ENCODE measurements at regions not wholly inside any gene's neighbourhood (a gene's known extent, or its start where the extent isn't known, plus 50 kb on each side); places are given as distances from the start of the nearest gene placed in this dataset.

DNA sequence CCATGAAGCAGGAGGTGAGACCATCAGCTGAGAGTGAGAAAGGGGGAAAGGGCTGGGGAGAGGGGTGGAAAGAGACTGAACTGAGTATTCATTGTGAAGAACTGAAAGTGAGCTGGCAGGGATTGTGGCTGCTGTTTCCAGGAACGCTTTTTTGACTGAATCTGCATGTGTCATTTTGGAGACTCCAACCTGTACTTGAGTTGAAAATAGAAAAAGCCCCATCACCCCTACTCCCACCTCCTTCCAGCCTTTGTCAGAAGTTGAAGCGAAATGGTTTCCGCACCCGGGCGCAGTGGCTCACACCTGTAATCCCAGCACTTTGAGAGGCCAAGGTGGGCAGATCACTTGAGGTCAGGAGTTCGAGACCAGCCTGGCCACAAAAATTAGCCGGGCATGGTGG lies 128.0 kb upstream of the GPR12 start:
- Histone ChIP-seq H3K4me3 (replicated peaks; ENCODE audit: insufficient read depth, low read length) (no peak overlapping the region), H3K27ac (replicated peaks) (no peak overlapping the region), H3K27me3 (ENCODE audit: insufficient read depth, poor library complexity, severe bottlenecking) (peaks cover 2% of the 10 kb centered on the region)
- TF ChIP-seq, protein P1, sequence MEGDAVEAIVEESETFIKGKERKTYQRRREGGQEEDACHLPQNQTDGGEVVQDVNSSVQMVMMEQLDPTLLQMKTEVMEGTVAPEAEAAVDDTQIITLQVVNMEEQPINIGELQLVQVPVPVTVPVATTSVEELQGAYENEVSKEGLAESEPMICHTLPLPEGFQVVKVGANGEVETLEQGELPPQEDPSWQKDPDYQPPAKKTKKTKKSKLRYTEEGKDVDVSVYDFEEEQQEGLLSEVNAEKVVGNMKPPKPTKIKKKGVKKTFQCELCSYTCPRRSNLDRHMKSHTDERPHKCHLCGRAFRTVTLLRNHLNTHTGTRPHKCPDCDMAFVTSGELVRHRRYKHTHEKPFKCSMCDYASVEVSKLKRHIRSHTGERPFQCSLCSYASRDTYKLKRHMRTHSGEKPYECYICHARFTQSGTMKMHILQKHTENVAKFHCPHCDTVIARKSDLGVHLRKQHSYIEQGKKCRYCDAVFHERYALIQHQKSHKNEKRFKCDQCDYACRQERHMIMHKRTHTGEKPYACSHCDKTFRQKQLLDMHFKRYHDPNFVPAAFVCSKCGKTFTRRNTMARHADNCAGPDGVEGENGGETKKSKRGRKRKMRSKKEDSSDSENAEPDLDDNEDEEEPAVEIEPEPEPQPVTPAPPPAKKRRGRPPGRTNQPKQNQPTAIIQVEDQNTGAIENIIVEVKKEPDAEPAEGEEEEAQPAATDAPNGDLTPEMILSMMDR (IDR thresholded peaks at IDR 0.05; ENCODE audit: insufficient read depth, low read length), result no peak
- TF ChIP-seq GABPA (IDR thresholded peaks at IDR 0.05; ENCODE audit: low read depth) (no peak), POLR2AphosphoS5 (IDR thresholded peaks at IDR 0.05; ENCODE audit: low read depth) (no peak), SPI1 (IDR thresholded peaks at IDR 0.05; ENCODE audit: borderline replicate concordance, low read depth) (no peak)
- TF ChIP-seq, protein P2, sequence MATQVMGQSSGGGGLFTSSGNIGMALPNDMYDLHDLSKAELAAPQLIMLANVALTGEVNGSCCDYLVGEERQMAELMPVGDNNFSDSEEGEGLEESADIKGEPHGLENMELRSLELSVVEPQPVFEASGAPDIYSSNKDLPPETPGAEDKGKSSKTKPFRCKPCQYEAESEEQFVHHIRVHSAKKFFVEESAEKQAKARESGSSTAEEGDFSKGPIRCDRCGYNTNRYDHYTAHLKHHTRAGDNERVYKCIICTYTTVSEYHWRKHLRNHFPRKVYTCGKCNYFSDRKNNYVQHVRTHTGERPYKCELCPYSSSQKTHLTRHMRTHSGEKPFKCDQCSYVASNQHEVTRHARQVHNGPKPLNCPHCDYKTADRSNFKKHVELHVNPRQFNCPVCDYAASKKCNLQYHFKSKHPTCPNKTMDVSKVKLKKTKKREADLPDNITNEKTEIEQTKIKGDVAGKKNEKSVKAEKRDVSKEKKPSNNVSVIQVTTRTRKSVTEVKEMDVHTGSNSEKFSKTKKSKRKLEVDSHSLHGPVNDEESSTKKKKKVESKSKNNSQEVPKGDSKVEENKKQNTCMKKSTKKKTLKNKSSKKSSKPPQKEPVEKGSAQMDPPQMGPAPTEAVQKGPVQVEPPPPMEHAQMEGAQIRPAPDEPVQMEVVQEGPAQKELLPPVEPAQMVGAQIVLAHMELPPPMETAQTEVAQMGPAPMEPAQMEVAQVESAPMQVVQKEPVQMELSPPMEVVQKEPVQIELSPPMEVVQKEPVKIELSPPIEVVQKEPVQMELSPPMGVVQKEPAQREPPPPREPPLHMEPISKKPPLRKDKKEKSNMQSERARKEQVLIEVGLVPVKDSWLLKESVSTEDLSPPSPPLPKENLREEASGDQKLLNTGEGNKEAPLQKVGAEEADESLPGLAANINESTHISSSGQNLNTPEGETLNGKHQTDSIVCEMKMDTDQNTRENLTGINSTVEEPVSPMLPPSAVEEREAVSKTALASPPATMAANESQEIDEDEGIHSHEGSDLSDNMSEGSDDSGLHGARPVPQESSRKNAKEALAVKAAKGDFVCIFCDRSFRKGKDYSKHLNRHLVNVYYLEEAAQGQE (IDR thresholded peaks at IDR 0.05; ENCODE audit: insufficient replicate concordance, low read depth), result no peak
- no peak for DNase-seq (ENCODE audit: low read depth in 1 of 2, low spot score in 1 of 2)

DNA sequence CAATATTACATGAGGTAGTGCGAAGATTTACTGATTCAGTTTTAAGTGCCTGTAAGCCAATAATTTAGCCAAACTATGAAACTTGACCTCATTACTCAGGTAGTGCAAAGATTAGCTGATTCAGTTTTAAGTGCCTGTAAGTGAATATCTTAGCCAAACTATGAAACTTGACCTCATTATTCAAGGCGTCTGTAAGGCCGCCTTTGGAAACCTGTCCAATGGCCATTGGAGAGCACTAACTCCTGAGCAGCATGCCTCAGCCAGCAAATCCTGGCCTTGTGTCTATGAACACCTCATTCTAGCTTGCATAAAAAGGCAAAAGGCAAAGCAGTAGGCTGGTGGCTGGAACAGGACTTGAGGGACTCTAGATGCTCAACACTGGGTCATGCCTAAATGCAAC lies 127.0 kb upstream of the GPR12 start:
- no peak for DNase-seq (ENCODE audit: low read depth in 1 of 2, low spot score in 1 of 2)
- Histone ChIP-seq H3K27ac (replicated peaks) (no peak overlapping the region), H3K27me3 (ENCODE audit: insufficient read depth, poor library complexity, severe bottlenecking) (peaks cover 2% of the 10 kb centered on the region), H3K4me3 (replicated peaks; ENCODE audit: insufficient read depth, low read length) (no peak overlapping the region)
- TF ChIP-seq, protein P2 (IDR thresholded peaks at IDR 0.05; ENCODE audit: insufficient replicate concordance, low read depth), result no peak
- TF ChIP-seq POLR2AphosphoS5 (IDR thresholded peaks at IDR 0.05; ENCODE audit: low read depth) (no peak), SPI1 (IDR thresholded peaks at IDR 0.05; ENCODE audit: borderline replicate concordance, low read depth) (no peak), GABPA (IDR thresholded peaks at IDR 0.05; ENCODE audit: low read depth) (no peak)
- TF ChIP-seq, protein P1 (IDR thresholded peaks at IDR 0.05; ENCODE audit: insufficient read depth, low read length), result no peak

DNA sequence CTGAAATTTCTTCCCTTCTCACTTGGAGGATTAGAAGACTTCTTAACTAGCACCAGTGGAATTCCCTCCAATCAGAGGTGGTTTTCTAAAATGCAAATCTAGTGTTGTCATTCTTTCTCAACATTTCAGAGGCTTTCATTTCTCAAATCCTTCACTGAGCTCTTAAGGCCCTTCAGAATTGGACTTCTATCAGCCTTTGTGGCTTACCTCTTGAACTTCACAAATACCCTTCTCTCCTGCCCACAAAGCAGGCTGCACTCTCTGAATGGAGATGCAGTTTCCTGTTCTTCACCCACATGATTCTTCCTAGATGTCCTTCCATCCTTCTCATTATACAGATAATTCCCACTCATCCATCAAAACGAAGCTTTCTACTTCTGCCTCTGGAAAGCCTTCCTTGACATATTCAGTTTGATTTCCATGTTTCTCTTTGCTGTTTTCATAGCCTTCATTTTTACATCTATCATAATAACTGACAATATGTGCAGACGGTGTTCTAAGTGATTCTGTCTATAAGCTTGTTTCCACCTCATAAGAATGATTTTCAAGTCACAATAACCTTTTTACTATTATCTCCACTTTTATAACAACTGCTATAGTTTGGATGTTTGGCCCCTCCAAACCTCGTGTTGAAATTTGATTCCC lies 123.1 kb upstream of the GPR12 start:
- TF ChIP-seq SPI1 (IDR thresholded peaks at IDR 0.05; ENCODE audit: borderline replicate concordance, low read depth), result no peak
- TF ChIP-seq GABPA (IDR thresholded peaks at IDR 0.05; ENCODE audit: low read depth), result no peak
- TF ChIP-seq, protein P1 (IDR thresholded peaks at IDR 0.05; ENCODE audit: insufficient read depth, low read length), result no peak
- TF ChIP-seq, protein P2 (IDR thresholded peaks at IDR 0.05; ENCODE audit: insufficient replicate concordance, low read depth), result no peak
- TF ChIP-seq POLR2AphosphoS5 (IDR thresholded peaks at IDR 0.05; ENCODE audit: low read depth), result no peak
- Histone ChIP-seq H3K27me3 (ENCODE audit: insufficient read depth, poor library complexity, severe bottlenecking) (peaks cover 2% of the 10 kb centered on the region), H3K27ac (replicated peaks) (no peak overlapping the region), H3K4me3 (replicated peaks; ENCODE audit: insufficient read depth, low read length) (no peak overlapping the region)
- no peak for DNase-seq (ENCODE audit: low read depth in 1 of 2, low spot score in 1 of 2)
